ENCODE measurements at regions not wholly inside any gene's neighbourhood (a gene's known extent, or its start where the extent isn't known, plus 50 kb on each side); places are given as distances from the start of the nearest gene placed in this dataset.

DNA sequence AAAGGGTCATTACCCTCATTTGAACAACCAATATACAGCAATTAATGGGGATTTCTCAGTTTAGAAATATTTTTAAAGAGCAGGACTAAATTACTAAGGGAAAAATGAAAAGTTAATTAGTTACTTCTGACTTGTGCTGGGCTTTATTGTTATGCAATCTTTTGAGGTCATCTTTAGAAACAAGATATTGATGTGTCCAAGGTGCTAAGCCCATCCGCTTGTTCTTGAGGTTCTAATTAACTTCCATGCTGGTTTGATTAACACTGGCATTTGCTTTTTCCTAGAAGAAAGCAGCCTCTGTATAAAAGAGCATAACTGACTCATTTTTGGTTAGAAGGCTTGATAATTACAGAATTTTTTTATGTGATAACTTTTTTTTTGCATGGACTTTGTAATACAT, 256.5 kb upstream of the AGTR1 start:
- H3K4me1 ChIP-seq = no peaks in the 10 kb centered on the region
- no peak for TF ChIP-seq CTCF (IDR thresholded peaks at IDR 0.05 in 8 of 11, conservative IDR thresholded peaks at IDR 0.05 in 3 of 11)
- TF ChIP-seq POLR2A (IDR thresholded peaks at IDR 0.05) = no peak
- TF ChIP-seq POLR2AphosphoS5 (IDR thresholded peaks at IDR 0.05) = no peak
- no peaks in the 10 kb centered on the region for H3K36me3 ChIP-seq
- no peak overlapping the region for H3K27ac ChIP-seq
- no peaks in the 10 kb centered on the region for H3K27me3 ChIP-seq (replicated peaks in 1 of 7)
- peaks cover 0 to 5% (median 0%) of the 10 kb centered on the region in 8 donors for H3K9me3 ChIP-seq
- WGBS, 5 donors = 82 to 97% (median 89%) methylated on average over 1 of the region's 1 CpG
- no peak for DNase-seq
- no peak overlapping the region for H3K4me3 ChIP-seq
- intact Hi-C loops (cut with DNase I; ENCODE audit: low total_unique reads) = no loop called here

GRCh38 chr3:148450819-148451218, 246.9 kb upstream of the AGTR1 start:
- DNase-seq = no peak
- Histone ChIP-seq H3K36me3 (no peaks in the 10 kb centered on the region), H3K9me3 (no peaks in the 10 kb centered on the region), H3K4me3 (no peak overlapping the region), H3K27me3 (replicated peaks in 1 of 7) (no peaks in the 10 kb centered on the region), H3K4me1 (no peaks in the 10 kb centered on the region), H3K27ac (no peak overlapping the region)
- WGBS, 5 donors = 49 to 55% (median 50%) methylated on average over 5 of the region's 5 CpGs
- intact Hi-C loops (cut with DNase I; ENCODE audit: low total_unique reads) = no loop called here
- TF ChIP-seq POLR2A (IDR thresholded peaks at IDR 0.05) (no peak), CTCF (IDR thresholded peaks at IDR 0.05 in 8 of 11, conservative IDR thresholded peaks at IDR 0.05 in 3 of 11) (no peak), POLR2AphosphoS5 (IDR thresholded peaks at IDR 0.05) (no peak)

DNA sequence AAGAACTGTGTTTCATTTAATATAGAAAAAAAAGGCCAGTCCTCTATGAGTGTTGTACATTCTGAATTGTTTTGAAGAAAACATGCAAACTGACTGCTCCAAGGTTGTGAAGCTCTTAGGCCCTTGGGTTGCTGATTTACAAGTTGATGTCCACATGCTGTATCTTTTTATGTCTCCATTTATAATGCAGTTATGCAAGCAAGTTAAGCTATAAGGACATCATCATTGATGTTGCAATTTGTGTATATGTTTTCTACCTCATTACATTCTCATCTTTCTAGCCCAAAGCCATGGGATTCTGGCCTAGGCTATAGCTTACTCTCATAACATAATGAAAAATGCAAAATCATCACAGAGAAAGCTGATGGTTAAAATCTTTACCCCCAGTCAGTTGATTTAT, 245.7 kb upstream of the AGTR1 start:
- no peak for DNase-seq
- Histone ChIP-seq H3K27ac (no peak overlapping the region), H3K36me3 (no peaks in the 10 kb centered on the region), H3K4me3 (no peak overlapping the region), H3K27me3 (replicated peaks in 1 of 7) (no peaks in the 10 kb centered on the region), H3K9me3 (no peaks in the 10 kb centered on the region), H3K4me1 (no peaks in the 10 kb centered on the region)
- no peak for TF ChIP-seq CTCF (IDR thresholded peaks at IDR 0.05 in 8 of 11, conservative IDR thresholded peaks at IDR 0.05 in 3 of 11)
- TF ChIP-seq POLR2AphosphoS5 (IDR thresholded peaks at IDR 0.05) = no peak
- TF ChIP-seq POLR2A (IDR thresholded peaks at IDR 0.05) = no peak
- intact Hi-C loops (cut with DNase I; ENCODE audit: low total_unique reads) = no loop called here

DNA sequence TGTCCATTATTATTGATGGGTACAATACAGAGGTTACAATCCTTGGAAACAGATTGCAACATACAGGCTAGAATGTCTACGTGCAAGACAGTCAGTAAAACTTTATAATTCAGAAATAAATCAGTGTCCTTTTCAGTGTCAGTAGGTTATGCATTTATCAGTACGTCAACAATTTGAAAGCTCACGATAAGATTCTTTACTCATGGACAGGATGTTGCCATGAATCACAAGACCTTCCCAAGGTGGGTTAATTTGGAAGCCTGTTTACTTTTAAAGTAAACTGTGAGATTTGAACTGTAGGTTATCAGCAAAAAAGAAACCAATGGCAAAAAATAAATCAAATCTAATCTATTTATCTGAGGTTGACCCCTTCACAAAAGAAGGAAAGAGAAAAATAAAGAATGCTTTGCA, 243.9 kb upstream of the AGTR1 start:
- H3K4me3 ChIP-seq = no peak overlapping the region
- H3K36me3 ChIP-seq = no peaks in the 10 kb centered on the region
- no peak overlapping the region for H3K27ac ChIP-seq
- TF ChIP-seq CTCF (IDR thresholded peaks at IDR 0.05 in 8 of 11, conservative IDR thresholded peaks at IDR 0.05 in 3 of 11) = no peak
- H3K9me3 ChIP-seq = no peaks in the 10 kb centered on the region
- H3K27me3 ChIP-seq (replicated peaks in 1 of 7) = no peaks in the 10 kb centered on the region
- 58 to 74% (median 68%) methylated on average over 3 of the region's 3 CpGs for WGBS, 5 donors
- no peak for DNase-seq
- H3K4me1 ChIP-seq = no peaks in the 10 kb centered on the region
- intact Hi-C loops (cut with DNase I; ENCODE audit: low total_unique reads) = no loop called here
